Activated CD4-positive, alpha-beta T cell treated with anti-CD3 and anti-CD28 coated beads, Interleukin-2, amount 50 U/mL, for 48 hours (primary cell): ENCODE measurements at regions not wholly inside any gene's neighbourhood (a gene's known extent, or its start where the extent isn't known, plus 50 kb on each side); places are given as distances from the start of the nearest gene placed in this dataset.
"Not testable (repeated sequence)": the region's sequence is repeated elsewhere in the genome, so short reads cannot be mapped to it uniquely, and the experiment has no call there.

Experiments
- DNase-seq, 2 experiments: peaks; one replicate each; pipeline ENCODE4 v3.0.0-alpha.2; 2020

DNA sequence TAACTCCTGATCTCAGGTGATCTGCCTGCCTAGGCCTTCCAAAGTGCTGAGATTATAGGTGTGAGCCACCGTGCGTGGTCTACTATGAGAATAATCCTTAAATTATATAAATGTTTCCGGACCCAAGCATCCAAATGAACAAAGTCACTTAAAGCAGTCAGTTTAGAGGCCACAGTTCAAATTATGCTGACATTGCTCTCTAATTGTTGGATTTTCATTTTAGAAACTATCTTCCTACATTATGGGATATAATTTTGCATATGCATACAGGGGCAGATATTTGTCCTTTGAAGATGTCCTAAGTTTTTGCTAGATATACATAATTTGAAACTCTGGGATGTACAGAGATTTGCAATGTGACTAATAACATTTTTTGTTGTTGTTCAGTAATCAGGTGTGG is 390.1 kb downstream of the RND3 start:
- DNase-seq = no peak

DNA sequence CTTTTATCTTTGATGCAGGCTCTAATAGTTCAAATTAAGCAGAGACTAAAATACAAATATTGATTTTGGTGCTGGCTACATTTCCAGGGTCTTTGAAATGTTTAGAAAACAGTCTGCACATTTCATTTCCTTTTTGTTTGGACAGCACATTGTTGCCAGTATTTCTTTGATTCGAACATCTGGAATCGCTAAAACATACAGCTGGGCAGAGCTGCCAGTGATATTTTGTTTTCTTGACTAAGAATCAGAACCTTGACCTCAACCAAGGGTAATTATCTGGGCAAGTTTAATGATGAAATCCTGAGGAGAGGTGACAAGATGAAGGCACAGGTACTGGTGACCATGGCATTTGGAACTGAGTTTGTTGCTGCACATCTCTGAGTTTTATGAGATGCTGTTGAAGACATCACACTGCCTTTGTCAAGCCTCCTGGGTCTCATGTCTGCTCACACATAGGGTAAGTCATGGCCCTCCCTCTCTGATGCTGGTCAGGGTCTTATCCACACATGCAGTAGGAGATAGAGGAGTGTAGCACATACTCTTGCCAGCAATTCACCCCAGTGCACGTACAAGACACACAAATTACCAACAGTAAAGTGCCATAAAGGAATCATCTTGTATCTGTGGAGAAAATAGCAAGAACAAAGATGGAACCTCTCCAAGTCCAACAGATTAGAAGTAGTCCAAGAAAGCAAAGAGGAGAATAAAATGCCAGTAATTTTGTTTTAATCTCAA is 391.9 kb downstream of the RND3 start:
- no peak for DNase-seq

DNA sequence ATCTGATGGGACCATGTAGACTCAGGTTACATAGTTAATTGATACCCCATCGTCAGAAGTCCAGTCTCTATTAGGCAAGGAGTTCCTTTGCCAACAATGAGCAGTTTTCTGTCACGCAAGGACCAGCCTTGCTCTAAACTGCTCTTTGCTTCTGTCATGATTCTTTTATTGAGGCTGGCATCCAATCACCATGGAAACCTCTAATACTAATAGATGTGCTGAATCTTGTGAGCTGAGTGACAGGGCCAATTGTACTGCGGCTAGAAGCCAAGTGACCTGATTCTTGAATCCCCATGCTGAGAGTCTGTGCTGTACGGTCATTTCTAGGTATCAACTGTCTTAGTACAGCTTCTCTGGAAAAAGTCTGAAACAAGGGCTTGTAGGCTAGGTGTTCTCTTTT is 395.6 kb downstream of the RND3 start:
- no peak for DNase-seq

DNA sequence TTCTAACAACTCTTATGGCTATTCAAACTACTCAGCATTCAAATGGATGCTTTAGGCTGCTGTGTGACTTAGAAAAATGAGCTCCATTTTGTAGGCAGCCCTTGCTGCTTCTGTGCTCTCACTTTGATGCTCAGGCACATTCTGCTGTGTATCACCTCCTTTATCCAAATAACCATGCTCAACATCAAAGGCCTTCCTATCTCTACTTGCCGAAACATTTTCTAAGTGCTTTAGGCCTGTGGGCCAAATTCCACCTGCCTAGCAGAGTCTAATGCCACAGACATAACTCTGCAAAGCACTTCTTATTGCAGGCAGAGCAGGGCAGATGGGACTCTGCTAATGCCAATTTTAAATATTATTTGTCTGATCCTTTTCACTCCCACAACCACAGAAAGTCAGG is 397.4 kb downstream of the RND3 start:
- DNase-seq = no peak

DNA sequence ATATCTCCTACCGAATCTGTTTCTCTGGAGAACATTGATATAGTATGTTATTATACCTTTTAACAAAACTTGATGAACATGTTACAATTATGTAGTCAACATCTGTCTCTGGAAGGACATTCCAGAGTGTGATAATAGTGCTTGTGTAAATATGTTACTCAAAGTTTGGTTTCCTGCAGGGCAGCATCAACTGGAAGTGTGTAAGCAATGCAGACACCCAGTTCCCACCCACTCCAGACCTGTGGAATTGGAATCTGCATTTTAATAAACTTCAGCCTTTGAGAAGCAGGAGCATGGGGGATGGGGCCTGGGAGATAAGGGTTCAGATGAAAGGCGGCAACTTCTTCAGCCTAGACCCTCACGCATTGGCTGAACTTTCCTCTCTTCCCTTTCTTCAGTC is 398.9 kb downstream of the RND3 start:
- DNase-seq = no peak

DNA sequence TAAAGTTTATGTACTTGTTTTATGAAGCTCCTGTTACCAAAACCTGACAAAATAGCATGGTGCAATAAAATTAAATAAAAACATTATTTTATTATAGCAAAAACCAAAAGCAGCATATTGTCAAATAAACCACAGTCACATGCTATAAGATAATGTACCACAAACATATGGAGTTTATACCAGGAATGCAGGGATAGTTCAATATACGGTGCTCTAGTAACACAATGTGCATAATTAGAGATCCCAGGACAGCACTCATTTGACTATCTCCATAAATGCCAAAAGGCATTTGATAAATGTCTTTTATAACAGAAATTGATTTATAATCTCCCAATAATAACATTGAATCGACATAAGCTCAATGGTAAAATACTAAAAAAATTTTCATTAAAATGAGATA is 402.0 kb downstream of the RND3 start:
- no peak for DNase-seq

DNA sequence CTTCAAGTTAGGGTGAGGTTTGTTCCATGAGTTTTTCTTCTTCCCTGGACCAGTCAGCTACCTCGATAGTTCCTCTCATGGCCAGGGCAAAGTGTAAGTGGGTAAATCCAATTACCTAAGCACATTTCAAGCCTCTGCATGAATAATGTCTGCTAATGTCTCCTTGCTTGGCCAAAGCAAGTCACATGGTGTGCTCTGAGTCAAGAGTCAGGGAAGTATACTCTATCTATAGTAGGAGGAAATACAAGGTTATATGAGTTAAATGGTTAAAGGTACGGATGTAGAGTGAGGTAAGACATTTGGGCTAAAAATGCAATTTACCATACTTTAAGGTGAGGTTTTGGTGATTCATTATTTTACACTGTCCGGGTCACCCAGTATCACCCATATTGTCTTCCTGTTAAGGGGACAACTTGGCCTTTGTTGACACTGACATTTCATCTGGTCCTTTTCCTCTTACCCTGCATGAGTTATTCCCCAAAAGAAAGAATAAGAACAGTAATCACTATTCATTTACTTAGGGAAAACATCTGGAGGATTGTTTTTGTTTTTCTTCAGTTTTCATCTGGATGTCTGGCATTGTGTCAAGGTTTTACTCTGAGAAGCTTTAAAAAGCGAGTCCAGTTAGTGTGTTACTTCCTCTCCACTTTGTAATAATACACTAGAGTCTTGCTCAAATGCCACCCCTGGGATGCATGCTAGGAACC is 405.5 kb downstream of the RND3 start:
- DNase-seq = no peak

DNA sequence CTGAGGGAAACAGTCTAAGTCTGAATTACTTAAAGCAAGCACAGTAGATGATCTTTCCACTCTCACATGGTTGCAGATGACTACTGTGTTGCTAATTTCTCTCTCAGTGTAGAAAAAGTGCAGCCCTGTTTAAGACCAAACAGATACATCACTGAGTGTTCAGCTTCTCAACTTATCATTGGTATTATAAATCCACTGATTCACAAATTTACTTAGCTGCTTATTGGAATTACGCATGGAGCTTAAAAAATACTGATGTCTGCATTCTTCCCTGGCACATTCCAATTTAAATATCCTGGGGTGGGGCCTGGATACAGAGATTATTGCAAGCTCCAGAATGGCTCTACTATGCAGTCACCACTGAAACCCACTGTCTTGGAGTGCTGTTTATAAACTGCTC is 411.2 kb downstream of the RND3 start:
- no peak for DNase-seq

DNA sequence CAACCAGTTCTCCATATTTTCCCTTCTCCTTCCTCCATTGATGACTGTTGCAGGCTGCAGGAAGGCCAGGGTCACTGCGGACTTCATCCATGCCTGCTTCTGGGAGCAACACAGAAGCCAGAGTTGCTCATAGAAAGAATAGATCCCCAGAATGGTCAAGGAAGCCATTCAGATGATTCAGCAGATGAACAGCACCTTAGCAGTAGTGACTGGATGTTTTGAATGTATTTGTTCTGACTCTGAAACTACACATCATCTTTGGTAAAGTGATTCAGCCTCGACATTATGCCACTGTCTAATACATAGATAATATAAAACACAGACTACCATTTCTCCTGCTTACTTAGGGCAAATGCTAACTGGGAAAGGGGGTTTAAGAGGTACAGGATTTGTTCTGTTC is 411.6 kb downstream of the RND3 start:
- no peak for DNase-seq

DNA sequence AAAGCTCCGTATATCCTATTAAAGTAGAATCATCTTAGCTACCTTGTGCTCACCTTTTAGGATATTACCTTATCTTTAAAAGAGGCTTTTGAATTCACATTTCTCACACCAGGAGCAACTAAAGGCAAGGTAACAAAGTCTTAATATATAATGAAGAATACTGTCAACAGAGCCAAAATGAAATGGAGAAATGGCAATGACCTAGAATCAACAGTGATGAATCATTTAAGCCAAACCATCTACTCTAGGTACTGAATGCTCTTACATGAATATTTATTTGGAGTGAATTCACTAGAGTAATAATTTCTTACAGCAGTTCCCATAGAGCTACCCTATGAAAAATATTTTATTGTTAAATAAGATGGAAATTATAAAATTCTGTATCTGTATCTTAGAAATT is 421.0 kb downstream of the RND3 start:
- no peak for DNase-seq

DNA sequence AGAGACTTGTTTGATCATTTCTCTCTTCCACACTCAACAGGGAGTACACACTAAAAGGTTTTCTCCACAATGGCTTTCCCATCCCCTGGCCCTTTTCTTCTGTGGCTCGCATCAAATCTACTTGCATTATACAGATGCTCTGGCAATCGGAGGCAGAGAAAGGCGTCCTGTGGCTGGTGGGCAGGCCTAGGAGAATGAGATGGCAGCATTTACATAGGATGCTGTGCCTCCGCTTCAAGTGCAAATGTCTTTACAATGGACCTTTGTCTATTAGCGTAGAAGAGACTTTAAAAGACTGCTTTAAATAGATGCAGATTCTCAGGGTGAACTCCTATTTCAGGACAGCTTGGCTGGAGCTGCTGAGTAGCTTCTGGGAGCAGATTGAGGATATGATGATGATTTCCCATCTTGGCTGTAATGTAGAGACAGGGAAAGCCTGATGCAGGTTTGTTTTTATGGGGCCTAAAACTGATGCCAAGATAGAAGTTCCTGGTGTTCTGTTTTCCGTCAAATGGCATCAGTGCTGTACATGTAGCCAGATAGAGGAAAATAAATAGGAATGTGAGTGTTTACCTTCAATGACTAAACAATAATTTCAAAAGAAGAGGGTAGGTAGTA is 423.4 kb downstream of the RND3 start:
- no peak for DNase-seq

DNA sequence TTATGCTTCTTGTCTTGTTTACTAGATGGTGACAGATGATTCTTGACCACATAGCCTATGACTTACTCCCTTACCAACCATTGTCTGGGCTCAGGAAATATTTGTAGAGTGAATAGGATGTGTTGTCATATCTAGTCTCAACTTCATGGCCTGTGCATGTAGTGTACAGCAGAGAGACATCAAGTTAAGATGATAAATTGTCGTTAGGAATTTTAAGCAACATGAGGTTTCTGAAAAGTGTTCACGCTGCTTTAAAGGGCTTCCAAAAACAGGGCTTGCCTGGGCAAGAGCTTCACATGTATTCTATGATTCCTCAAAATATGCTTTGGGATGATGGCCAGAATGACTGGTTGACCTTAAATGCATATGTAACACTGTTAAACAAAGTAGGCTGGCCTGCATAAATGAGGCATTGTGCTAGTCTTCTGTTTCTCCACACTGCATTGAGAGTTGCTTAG is 424.0 kb downstream of the RND3 start:
- DNase-seq = no peak

DNA sequence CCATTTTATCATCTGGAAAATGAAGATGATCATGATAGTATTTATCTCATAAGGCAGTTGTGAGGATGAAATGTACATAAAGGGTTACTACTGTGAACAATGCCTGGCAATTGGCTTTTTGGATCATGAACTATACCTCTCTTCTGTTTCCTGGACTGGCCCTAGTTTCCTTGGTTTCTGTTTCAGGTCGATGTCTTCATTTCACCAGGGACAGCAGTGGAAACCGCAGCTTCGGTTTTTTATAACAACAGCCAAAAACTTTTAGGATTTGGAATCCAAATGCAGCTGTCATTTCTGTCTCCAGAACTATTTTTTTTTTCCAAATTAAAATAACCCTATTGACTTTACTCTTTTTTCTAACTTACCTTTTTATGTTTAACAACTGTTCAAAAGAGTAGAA is 425.1 kb downstream of the RND3 start:
- no peak for DNase-seq

DNA sequence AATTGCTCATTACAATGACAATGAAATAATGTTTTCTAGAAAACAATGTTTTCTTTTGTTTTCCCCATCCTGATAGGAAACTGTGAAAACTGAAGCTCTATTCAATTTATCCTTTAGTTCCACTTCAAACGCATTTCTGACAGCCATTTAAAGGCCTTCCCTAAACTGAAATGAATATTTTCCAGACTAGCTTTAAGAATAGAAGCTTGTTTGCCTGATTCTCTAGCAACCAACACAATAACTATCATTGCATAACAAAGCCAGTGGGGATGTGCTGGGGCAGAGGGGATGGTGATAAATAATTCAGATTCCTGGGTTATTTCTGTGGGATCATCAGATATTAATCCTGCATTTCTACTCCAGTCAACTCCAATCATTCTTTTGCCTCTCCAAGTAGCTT is 427.1 kb downstream of the RND3 start:
- no peak for DNase-seq

DNA sequence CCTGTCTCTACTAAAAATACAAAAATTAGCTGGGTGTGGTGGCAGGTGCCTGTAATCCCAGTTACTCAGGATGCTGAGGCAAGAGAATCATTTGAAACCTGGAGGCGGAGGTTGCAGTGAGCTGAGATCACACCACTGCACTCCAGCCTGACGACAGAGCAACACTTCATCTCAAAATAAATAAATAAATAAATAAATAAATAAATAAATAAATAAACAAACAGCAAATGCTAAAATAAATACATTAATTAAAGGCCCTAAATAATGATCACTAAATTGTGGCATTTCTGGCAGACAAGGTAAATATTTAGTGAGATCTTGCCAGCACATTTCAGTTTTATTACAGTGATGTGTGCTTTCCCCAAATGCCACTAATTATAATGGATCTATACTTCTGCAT is 427.8 kb downstream of the RND3 start:
- not testable (repeated sequence) for DNase-seq

DNA sequence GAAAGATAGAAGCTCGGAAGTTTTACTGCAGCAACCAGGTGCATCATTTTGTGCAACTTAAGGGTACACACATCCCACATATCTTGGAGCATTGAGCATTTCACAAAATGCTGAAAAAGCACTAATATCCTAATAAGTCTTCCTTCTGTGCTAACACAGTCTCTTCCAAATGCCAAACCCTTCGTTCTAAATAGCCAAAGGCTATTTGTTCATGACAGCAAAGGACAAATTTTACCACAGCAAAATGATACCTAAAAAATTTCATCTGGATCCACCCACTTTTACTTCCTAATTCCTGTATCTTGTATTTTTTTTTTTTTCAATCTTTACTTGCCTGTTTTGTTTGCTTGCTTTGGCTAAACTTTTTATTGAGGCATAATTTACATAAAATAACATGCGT is 435.0 kb downstream of the RND3 start:
- no peak for DNase-seq

DNA sequence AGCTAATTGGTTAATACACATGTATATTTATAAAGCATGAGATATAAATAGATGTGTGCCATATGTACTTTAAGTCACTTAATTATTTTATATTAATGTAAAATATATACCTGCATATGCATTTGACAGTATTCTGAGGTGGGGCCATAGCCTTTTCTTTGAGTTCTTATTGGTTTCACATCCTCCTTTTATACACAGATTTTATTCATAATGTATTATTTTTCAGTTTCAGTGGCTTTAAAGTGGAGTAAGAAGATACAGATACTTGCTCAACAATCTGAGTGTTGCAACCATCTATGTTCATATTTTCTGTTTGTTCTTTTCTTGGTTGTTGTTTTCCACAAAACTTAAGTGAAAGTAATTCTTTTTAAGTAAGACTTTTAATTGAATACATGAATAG is 436.5 kb downstream of the RND3 start:
- no peak for DNase-seq

DNA sequence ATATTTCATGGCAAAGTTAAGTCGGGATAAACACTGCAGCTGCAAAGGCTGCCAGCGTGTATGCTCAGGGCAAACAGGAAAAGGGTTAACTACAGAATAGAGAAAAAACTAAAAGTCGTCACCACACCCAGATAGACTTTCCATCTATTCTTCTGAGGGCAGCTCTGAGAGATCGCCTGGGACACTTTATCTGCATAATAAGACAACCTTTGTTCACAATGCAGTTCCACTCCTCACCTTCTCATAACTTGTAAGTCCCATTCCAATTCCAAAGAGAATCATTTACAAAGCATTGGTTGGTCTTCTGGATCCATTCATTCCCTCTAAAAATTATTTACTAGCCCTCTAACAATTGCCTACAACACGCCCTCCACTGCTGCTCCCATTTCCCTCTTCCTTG is 437.4 kb downstream of the RND3 start:
- DNase-seq = no peak

DNA sequence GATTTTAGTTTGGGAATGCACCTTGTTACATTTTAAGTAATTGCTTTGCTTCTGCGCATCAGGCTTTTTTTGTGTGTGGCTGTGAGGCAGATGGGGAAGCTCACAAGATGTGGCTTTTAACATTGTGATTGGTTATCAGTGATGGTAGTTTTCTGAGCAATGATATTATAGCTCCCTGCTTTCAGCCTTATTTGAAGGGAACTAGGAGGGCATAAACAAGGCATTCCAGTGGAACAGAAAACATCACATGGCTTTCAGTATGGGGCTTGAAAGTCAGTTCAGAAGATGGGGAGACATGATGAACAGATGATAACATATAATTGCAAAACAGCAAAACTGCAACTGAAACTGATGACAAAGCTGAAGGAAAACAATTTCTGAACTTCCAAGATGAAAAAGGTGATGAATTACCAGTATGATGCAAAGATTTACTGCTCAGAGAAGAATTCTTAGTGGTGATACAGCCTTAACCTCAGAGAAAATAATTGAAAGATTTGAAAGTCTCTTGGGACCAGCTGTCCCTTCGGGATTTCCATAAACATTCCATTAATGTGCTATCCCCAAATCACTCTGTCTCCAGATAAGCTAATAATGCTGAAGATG is 439.7 kb downstream of the RND3 start:
- DNase-seq = no peak

DNA sequence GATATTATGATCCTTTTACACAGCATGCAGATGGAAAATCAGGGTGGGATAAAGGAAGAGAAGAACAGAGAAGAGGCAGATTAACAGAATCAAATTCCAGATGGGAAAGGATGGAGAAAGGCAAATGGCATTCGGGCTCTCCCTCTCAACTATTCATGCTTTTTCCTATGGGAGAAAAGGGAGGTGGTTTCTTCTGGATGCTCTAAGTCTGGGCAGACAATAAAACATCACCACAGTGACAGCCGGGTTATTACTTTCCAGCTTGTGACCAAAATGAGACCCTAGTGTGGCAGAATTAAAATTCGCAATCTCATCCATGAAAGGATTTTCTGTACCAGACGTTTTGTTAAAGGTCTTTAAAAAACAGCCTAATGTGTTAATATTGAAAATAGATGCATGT is 440.7 kb downstream of the RND3 start:
- DNase-seq = no peak

DNA sequence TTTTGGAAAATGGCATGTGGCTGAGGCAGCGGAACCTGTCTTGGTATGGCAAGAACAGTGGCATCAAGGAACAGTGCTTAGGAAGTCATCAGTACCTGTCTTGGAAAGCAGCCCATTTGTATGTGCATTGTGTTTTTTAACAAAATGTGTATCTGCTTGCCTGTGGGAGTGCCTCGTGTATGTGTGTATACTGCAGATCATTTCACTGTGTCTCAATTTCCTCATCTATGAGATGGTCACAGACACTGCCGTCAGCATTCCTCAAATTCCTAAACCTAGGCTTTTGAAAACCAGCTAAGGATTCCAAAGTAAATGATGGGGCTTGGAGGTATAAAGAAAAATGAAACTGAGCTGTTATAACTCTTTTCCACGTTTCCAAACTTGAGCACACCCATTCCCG is 441.3 kb downstream of the RND3 start:
- no peak for DNase-seq

DNA sequence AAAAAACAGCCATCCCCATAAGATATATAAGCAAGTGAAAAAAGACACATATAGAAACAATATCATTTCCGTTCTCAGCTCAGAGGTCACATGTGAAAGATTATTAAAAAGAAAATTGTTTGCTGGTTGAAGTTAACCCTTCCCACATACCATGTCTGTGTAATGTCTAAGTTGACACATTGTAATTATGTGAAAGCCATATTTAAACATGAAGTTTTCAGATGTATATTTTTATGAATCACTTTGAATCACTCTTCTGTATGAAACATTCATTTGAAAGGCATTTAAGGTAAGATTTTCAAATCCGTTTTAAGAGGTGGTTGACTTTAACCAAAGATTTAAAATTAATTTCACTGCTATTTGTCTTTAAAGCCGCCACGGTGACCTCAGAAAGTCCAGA is 441.9 kb downstream of the RND3 start:
- no peak for DNase-seq

DNA sequence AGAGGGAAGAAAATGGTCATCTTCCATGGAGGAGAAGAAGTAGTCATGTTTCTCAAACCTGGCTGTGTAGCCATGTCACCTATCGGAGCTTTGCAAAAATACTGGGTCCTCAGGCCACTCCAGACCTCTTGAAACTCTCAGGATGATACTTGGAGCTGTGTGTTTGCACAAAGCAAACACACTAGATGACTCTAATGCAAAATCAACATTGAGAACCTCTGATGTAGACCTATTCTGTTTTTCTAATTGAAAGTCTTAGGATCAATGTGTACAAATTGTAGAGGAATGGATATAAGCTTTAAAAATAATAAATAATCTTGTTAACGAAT is 444.3 kb downstream of the RND3 start:
- DNase-seq = no peak

DNA sequence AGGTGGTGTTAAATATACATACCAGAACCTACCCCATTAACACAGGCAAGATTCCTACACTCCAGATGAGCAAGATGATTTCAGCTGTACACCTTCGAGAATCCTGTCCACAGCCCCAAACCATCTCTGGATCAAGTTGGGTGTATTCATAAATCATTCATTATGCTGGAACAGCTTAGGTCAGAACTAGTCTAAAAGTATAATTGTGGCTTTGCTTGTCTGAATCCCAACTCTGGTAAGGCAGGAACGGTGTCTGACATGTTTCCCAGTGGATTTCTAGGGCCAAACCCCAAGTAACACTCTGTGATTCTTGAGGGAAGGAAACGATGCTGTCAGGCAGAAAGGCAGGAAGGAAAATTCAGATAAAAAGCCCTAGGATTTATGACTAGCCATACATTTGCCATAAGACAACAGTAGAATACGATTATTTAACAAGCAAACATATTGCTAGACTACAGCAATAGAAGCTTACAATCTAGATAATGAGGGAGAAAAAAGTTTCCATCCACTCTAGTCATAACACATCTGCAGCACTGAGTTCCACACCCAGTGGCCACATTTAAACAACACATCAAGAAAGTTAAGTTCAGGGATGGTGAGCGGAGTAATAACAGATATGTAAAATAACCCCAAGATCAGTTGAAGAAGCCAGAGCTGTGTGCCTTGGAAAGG is 444.8 kb downstream of the RND3 start:
- DNase-seq = no peak
